22Rv1 (cell line): ENCODE measurements at regions not wholly inside any gene's neighbourhood (a gene's known extent, or its start where the extent isn't known, plus 50 kb on each side); places are given as distances from the start of the nearest gene placed in this dataset.

Experiments
- ZFX ChIP-seq: fragments of 450-650 bp; IDR thresholded peaks from 2 replicates; pipeline ENCODE4 v1.6.1; 2017; ENCODE audit warnings: antibody characterized with exemption, borderline replicate concordance
- TF ChIP-seq, protein P1 (sequence below): fragments of 450-650 bp; IDR thresholded peaks from 2 replicates; pipeline ENCODE4 v1.5.1; 2017; ENCODE audit warnings: mild to moderate bottlenecking

DNA sequence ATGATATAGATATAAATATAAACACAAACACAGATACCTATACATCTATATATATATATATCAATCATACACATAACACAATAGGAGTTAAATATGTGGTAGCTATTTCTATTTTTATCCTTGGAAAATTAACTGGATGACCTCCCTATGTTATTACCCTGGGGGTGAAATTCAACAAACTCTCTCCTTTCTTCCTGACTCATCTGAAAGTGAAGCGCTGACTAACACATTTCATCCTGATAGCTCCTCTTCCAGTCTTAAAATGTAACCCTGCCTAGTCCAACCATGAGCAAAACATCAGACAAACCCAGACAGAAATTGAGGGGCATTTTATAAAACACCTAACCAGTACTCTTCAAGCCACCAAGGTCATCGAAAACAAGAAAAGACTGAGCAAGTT lies 220.6 kb upstream of the ISX start:
- TF ChIP-seq, protein P1, sequence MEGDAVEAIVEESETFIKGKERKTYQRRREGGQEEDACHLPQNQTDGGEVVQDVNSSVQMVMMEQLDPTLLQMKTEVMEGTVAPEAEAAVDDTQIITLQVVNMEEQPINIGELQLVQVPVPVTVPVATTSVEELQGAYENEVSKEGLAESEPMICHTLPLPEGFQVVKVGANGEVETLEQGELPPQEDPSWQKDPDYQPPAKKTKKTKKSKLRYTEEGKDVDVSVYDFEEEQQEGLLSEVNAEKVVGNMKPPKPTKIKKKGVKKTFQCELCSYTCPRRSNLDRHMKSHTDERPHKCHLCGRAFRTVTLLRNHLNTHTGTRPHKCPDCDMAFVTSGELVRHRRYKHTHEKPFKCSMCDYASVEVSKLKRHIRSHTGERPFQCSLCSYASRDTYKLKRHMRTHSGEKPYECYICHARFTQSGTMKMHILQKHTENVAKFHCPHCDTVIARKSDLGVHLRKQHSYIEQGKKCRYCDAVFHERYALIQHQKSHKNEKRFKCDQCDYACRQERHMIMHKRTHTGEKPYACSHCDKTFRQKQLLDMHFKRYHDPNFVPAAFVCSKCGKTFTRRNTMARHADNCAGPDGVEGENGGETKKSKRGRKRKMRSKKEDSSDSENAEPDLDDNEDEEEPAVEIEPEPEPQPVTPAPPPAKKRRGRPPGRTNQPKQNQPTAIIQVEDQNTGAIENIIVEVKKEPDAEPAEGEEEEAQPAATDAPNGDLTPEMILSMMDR, result no peak
- no peak for TF ChIP-seq ZFX
